HL-60 (cell line): ENCODE measurements at regions not wholly inside any gene's neighbourhood (a gene's known extent, or its start where the extent isn't known, plus 50 kb on each side); places are given as distances from the start of the nearest gene placed in this dataset.

Experiments used
- POLR2AphosphoS5 ChIP-seq: IDR thresholded peaks from 2 replicates; pipeline ENCODE4 v1.6.1; 2012; ENCODE audit warnings: low read depth
- REST ChIP-seq: IDR thresholded peaks from 2 replicates; pipeline ENCODE4 v1.6.1; 2012; ENCODE audit warnings: low read depth; ENCODE audit not compliant: insufficient replicate concordance
- SPI1 ChIP-seq: IDR thresholded peaks from 2 replicates; pipeline ENCODE4 v1.6.1; 2012; ENCODE audit warnings: low read depth, mild to moderate bottlenecking, borderline replicate concordance
- TF ChIP-seq, protein P1 (sequence below): IDR thresholded peaks from one replicate; pipeline ENCODE4 v1.5.1; 2011; ENCODE audit warnings: low read length, control low read depth, inconsistent platforms; ENCODE audit not compliant: insufficient read depth

DNA sequence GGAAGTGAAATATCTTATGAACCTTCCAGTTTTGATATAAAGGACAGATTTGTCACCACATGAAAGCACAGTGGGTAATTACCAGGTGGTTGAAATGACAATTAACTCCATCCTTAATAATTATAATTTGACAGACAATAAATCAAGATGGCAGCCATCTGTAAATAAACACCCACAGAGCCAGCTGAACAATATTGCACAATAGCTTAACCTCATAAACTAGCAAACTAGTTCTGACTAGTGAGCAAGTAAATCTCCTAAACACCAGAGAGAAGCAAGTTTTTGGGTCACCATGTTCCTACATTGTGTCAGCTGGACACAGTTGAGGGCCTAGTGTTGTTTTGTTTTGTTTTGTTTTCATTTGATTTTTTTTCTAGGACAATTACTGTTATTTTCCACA is 577.4 kb downstream of the ACTL7B start:
- TF ChIP-seq POLR2AphosphoS5 (no peak), REST (no peak), SPI1 (no peak)
- TF ChIP-seq, protein P1, sequence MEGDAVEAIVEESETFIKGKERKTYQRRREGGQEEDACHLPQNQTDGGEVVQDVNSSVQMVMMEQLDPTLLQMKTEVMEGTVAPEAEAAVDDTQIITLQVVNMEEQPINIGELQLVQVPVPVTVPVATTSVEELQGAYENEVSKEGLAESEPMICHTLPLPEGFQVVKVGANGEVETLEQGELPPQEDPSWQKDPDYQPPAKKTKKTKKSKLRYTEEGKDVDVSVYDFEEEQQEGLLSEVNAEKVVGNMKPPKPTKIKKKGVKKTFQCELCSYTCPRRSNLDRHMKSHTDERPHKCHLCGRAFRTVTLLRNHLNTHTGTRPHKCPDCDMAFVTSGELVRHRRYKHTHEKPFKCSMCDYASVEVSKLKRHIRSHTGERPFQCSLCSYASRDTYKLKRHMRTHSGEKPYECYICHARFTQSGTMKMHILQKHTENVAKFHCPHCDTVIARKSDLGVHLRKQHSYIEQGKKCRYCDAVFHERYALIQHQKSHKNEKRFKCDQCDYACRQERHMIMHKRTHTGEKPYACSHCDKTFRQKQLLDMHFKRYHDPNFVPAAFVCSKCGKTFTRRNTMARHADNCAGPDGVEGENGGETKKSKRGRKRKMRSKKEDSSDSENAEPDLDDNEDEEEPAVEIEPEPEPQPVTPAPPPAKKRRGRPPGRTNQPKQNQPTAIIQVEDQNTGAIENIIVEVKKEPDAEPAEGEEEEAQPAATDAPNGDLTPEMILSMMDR = no peak
